Gastroesophageal sphincter (tissue), 4 donors: ENCODE measurements at regions not wholly inside any gene's neighbourhood (a gene's known extent, or its start where the extent isn't known, plus 50 kb on each side); places are given as distances from the start of the nearest gene placed in this dataset.

Source experiments
- ATAC-seq: fragments of 150-250 bp; one replicate; pipeline ENCODE4 v1.9.1; 2016; ENCODE audit warnings: mild to moderate bottlenecking, moderate library complexity
- H3K27ac ChIP-seq, 4 donors: fragments of 200-600 bp; sonication (generic) in 3 of 4; 1 replicate in 3 of 4; 2 replicates in 1 of 4; pipeline ENCODE4 v1.5.1; 2016 to 2019
- H3K27me3 ChIP-seq: fragments of 200-600 bp; sonication (generic); one replicate; pipeline ENCODE4 v1.5.1; 2019
- H3K36me3 ChIP-seq, 2 donors: fragments of 200-600 bp; sonication (generic); one replicate each; pipeline ENCODE4 v1.5.1; 2019; ENCODE audit warnings: control low read depth in 1 of 2
- H3K4me1 ChIP-seq, 3 donors: fragments of 200-600 bp; sonication (generic); 1 replicate in 2 of 3; 2 replicates in 1 of 3; pipeline ENCODE4 v1.5.1; 2016 to 2019; ENCODE audit warnings: control low read depth in 2 of 3
- H3K4me3 ChIP-seq, 2 donors: fragments of 200-600 bp; sonication (generic); one replicate each; pipeline ENCODE4 v1.5.1; 2019; ENCODE audit warnings: mild to moderate bottlenecking in 1 of 2, moderate library complexity in 1 of 2
- H3K9me3 ChIP-seq, 3 donors: fragments of 200-600 bp; sonication (generic); one replicate each; pipeline ENCODE4 v1.5.1; 2017 to 2019; ENCODE audit warnings: control low read depth in 2 of 3
- CTCF ChIP-seq, 4 experiments: fragments of 200-600 bp in 2 of 4; fragments of 450-650 bp in 2 of 4; sonication (generic) in 1 of 4; IDR thresholded peaks; one replicate each; pipeline ENCODE4 v1.5.1; 2017 to 2019; ENCODE audit warnings: antibody characterized with exemption in 4 of 4, mild to moderate bottlenecking in 2 of 4, moderate library complexity in 2 of 4
- EP300 ChIP-seq: sonication (generic); formaldehyde crosslinking; IDR thresholded peaks from one replicate; pipeline ENCODE4 v1.6.1; 2017; ENCODE audit warnings: antibody characterized with exemption, mild to moderate bottlenecking
- POLR2A ChIP-seq, 2 donors: fragments of 450-650 bp; IDR thresholded peaks; one replicate each; pipeline ENCODE4 v1.6.1; 2017; ENCODE audit warnings: antibody characterized with exemption in 2 of 2, mild to moderate bottlenecking in 2 of 2, moderate library complexity in 1 of 2
- POLR2AphosphoS5 ChIP-seq: sonication (generic); formaldehyde crosslinking; IDR thresholded peaks from one replicate; pipeline ENCODE4 v1.6.1; 2017; ENCODE audit warnings: antibody characterized with exemption
- WGBS, 2 donors: methylation state at CpG; one replicate each; pipeline ENCODE4 v1.1.5; 2018; ENCODE audit warnings: low coverage in 1 of 2; 5-methylcytosine and 5-hydroxymethylcytosine counted together

DNA sequence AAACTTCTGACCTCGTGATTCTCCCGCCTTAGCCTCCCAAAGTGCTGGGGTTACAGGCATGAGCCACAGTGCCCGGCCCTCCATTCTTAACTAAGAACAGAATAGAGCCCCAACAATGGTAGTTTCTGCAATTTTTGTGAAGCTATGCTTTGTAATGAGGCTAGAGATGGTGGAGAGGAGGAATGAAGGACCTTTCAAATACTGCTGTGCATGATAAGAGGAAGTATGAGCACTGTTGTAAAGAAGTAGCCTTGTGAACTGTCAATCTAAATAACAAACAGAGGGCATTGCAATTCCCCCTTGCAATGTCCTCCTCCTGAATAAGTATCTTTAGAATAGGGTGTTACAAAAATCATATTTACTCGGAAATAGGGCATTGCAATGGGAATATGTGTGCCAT lies 70.2 kb downstream of the EVX1 start:
- TF ChIP-seq CTCF (IDR thresholded peaks at IDR 0.05) (no peak), POLR2A (IDR thresholded peaks at IDR 0.05) (no peak), POLR2AphosphoS5 (no peak), EP300 (no peak)
- H3K4me3 ChIP-seq, result no peak overlapping the region
- no peaks in the 10 kb centered on the region for H3K36me3 ChIP-seq
- WGBS, 2 donors, result 80 to 85% methylated on average over 1 to 4 of the region's 4 CpGs
- H3K4me1 ChIP-seq, result no peaks in the 10 kb centered on the region
- H3K9me3 ChIP-seq, result no peaks in the 10 kb centered on the region
- no peak overlapping the region for H3K27ac ChIP-seq
- no peak for ATAC-seq
- peaks cover 16% of the 10 kb centered on the region for H3K27me3 ChIP-seq

DNA sequence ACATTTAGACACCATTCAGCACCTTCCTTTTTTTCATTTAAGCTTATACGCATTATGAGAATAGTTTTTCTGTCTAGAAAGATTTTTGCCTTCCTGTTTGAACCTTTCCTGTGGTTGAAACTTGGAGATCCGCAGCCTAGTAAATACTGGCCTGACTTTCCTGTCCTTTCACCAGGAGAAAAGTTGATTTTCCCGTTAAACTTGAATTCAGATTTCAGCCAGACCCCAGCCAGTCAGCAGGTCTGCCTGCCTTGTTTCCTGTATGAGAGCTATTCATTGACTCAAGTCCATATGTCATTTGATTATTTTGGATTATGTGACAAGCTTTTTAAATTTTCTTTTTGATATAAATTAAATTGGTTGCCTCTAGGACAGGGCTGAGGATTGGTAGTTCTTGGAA lies 71.5 kb downstream of the EVX1 start:
- no peak overlapping the region for H3K4me3 ChIP-seq
- no peak for TF ChIP-seq EP300
- TF ChIP-seq CTCF (IDR thresholded peaks at IDR 0.05), result no peak
- TF ChIP-seq POLR2AphosphoS5, result no peak
- TF ChIP-seq POLR2A (IDR thresholded peaks at IDR 0.05), result no peak
- H3K9me3 ChIP-seq, result peaks cover 0 to 11% (median 0%) of the 10 kb centered on the region in 3 donors
- H3K27me3 ChIP-seq, result peaks cover 25% of the 10 kb centered on the region
- no peaks in the 10 kb centered on the region for H3K4me1 ChIP-seq
- no peaks in the 10 kb centered on the region for H3K36me3 ChIP-seq
- ATAC-seq, result no peak
- 40 to 50% methylated on average over 1 to 3 of the region's 3 CpGs for WGBS, 2 donors
- no peak overlapping the region for H3K27ac ChIP-seq

DNA sequence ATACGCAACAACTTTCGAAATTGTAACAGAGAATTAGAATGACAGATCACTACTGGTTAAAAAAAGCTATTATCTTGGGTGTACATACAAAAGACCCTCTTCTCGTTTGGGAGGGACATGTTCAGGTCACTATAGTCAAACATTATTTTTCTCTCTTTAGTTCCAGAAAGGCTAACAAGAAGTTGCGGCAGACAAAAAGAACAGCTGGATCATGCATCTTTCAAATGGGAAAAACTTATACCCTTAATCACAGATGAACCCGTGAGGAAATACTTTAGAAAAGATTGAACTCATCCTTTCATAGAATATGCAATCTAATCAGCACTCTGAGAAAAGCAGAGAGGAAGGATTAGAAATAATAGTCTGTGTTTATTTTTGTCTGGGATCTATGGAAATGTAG lies 72.5 kb downstream of the EVX1 start:
- Histone ChIP-seq H3K36me3 (no peaks in the 10 kb centered on the region), H3K9me3 (peaks cover 0 to 17% (median 0%) of the 10 kb centered on the region in 3 donors), H3K4me3 (no peak overlapping the region), H3K27me3 (peaks cover 25% of the 10 kb centered on the region), H3K4me1 (no peaks in the 10 kb centered on the region), H3K27ac (no peak overlapping the region)
- no peak for TF ChIP-seq POLR2AphosphoS5
- TF ChIP-seq CTCF (IDR thresholded peaks at IDR 0.05), result no peak
- TF ChIP-seq EP300, result no peak
- TF ChIP-seq POLR2A (IDR thresholded peaks at IDR 0.05), result no peak
- WGBS, 2 donors, result 45 to 51% methylated on average over 5 of the region's 5 CpGs
- no peak for ATAC-seq

- TF ChIP-seq POLR2AphosphoS5, result peak; percentile 37
- TF ChIP-seq CTCF (IDR thresholded peaks at IDR 0.05), result no peak
- no peak for TF ChIP-seq EP300
- no peak for TF ChIP-seq POLR2A (IDR thresholded peaks at IDR 0.05)
- Histone ChIP-seq H3K27ac (no peak overlapping the region), H3K4me1 (no peaks in the 10 kb centered on the region), H3K9me3 (peaks cover 0 to 19% (median 0%) of the 10 kb centered on the region in 3 donors), H3K27me3 (peaks cover 25% of the 10 kb centered on the region), H3K4me3 (no peak overlapping the region), H3K36me3 (no peaks in the 10 kb centered on the region)
- WGBS, 2 donors, result 64 to 77% methylated on average over 3 of the region's 3 CpGs
- peak; percentile 78 for ATAC-seq
Observed at GRCh38 chr7:27316311-27316710, 73.7 kb downstream of the EVX1 start.

- no peaks in the 10 kb centered on the region for H3K27me3 ChIP-seq
- TF ChIP-seq POLR2A (IDR thresholded peaks at IDR 0.05) (no peak), EP300 (no peak), CTCF (IDR thresholded peaks at IDR 0.05) (no peak), POLR2AphosphoS5 (no peak)
- H3K27ac ChIP-seq, result no peak overlapping the region
- no peak for ATAC-seq
- H3K9me3 ChIP-seq, result peaks cover 0 to 8% (median 0%) of the 10 kb centered on the region in 3 donors
- no peak overlapping the region for H3K4me3 ChIP-seq
- no peaks in the 10 kb centered on the region for H3K36me3 ChIP-seq
- H3K4me1 ChIP-seq, result no peaks in the 10 kb centered on the region
Observed at GRCh38 chr7:27324246-27324645, 81.6 kb downstream of the EVX1 start.
